SK-N-MC (cell line): ENCODE measurements at regions not wholly inside any gene's neighbourhood (a gene's known extent, or its start where the extent isn't known, plus 50 kb on each side); places are given as distances from the start of the nearest gene placed in this dataset.

ENCODE experiments used
- DNase-seq: peaks from one replicate; pipeline ENCODE4 v3.0.0-alpha.2; 2011; ENCODE audit warnings: low read depth, low spot score
- H3K27ac ChIP-seq: fragments of 200-600 bp; sonication (generic); 2 replicates; pipeline ENCODE4 v1.5.1; 2016; ENCODE audit warnings: mixed run types
- H3K36me3 ChIP-seq: fragments of 200-600 bp; sonication (generic); 2 replicates; pipeline ENCODE4 v1.6.1; 2017; ENCODE audit warnings: antibody characterized with exemption, low read length, mixed read lengths; ENCODE audit not compliant: insufficient read depth
- H3K4me3 ChIP-seq: fragments of 200-600 bp; sonication (generic); 2 replicates; pipeline ENCODE4 v1.5.1; 2016
- H3K9ac ChIP-seq: fragments of 200-600 bp; sonication (generic); 2 replicates; pipeline ENCODE4 v1.8.0; 2017; ENCODE audit warnings: mixed run types, mixed read lengths; ENCODE audit not compliant: insufficient read length
- H3K9me3 ChIP-seq: fragments of 200-600 bp; sonication (generic); 2 replicates; pipeline ENCODE4 v1.6.1; 2017; ENCODE audit warnings: low read depth, mild to moderate bottlenecking, antibody characterized with exemption, low read length, moderate library complexity, mixed read lengths
- EZH2 ChIP-seq: fragments of 200-600 bp; sonication (generic); IDR thresholded peaks from one replicate; pipeline ENCODE4 v1.6.1; 2017; ENCODE audit warnings: antibody characterized with exemption
- FOXP2 ChIP-seq: optimal IDR thresholded peaks from 2 replicates; pipeline ENCODE3; 2011; ENCODE audit warnings: mild to moderate bottlenecking, moderate library complexity; ENCODE audit not compliant: insufficient read depth; ENCODE audit errors: extremely low read length, control extremely low read depth
- POLR2AphosphoS5 ChIP-seq: IDR thresholded peaks from 2 replicates; pipeline ENCODE4 v1.6.1; 2012; ENCODE audit warnings: mild to moderate bottlenecking, low read depth, low read length, borderline replicate concordance

GRCh38 chr7:33697616-33698015 is 207.7 kb upstream of the BMPER start:
- no peak overlapping the region for H3K9ac ChIP-seq
- no peak overlapping the region for H3K27ac ChIP-seq
- DNase-seq, result no peak
- peaks cover 9% of the 10 kb centered on the region; the same call in 1 of the 2 replicates for H3K9me3 ChIP-seq
- no peaks in the 10 kb centered on the region for H3K36me3 ChIP-seq
- no peak overlapping the region for H3K4me3 ChIP-seq
- TF ChIP-seq POLR2AphosphoS5, result no peak
- no peak for TF ChIP-seq FOXP2

- DNase-seq, result no peak
- Histone ChIP-seq H3K9ac (no peak overlapping the region), H3K27ac (no peak overlapping the region), H3K9me3 (peaks cover 9% of the 10 kb centered on the region; the same call in 1 of the 2 replicates), H3K36me3 (no peaks in the 10 kb centered on the region), H3K4me3 (no peak overlapping the region)
- TF ChIP-seq FOXP2, result no peak
- TF ChIP-seq EZH2, result no peak
- TF ChIP-seq POLR2AphosphoS5, result no peak
These were observed 207.3 kb upstream of the BMPER start for GRCh38 chr7:33698041-33698440.

- DNase-seq, result no peak
- no peak for TF ChIP-seq FOXP2
- no peak for TF ChIP-seq EZH2
- Histone ChIP-seq H3K4me3 (no peak overlapping the region), H3K9me3 (peaks cover 9% of the 10 kb centered on the region; the same call in 1 of the 2 replicates), H3K9ac (no peak overlapping the region), H3K36me3 (no peaks in the 10 kb centered on the region), H3K27ac (no peak overlapping the region)
These were observed 206.6 kb upstream of the BMPER start for GRCh38 chr7:33698692-33699128.

GRCh38 chr7:33700001-33700899 is 205.1 kb upstream of the BMPER start:
- Histone ChIP-seq H3K9me3 (peaks cover 9% of the 10 kb centered on the region; the same call in 1 of the 2 replicates), H3K4me3 (no peak overlapping the region), H3K27ac (no peak overlapping the region), H3K9ac (no peak overlapping the region), H3K36me3 (no peaks in the 10 kb centered on the region)
- no peak for DNase-seq
- no peak for TF ChIP-seq EZH2
- TF ChIP-seq FOXP2, result no peak
- TF ChIP-seq POLR2AphosphoS5, result no peak

- no peak for DNase-seq
- no peaks in the 10 kb centered on the region for H3K36me3 ChIP-seq
- H3K9me3 ChIP-seq, result peaks cover 9% of the 10 kb centered on the region; the same call in 1 of the 2 replicates
- H3K9ac ChIP-seq, result no peak overlapping the region
- no peak overlapping the region for H3K27ac ChIP-seq
- TF ChIP-seq FOXP2 (no peak), POLR2AphosphoS5 (no peak), EZH2 (no peak)
- H3K4me3 ChIP-seq, result no peak overlapping the region
These were observed 204.1 kb upstream of the BMPER start for GRCh38 chr7:33701189-33701740.

- Histone ChIP-seq H3K27ac (no peak overlapping the region), H3K4me3 (no peak overlapping the region), H3K36me3 (no peaks in the 10 kb centered on the region), H3K9me3 (peaks cover 9% of the 10 kb centered on the region; the same call in 1 of the 2 replicates), H3K9ac (no peak overlapping the region)
- DNase-seq, result no peak
- no peak for TF ChIP-seq POLR2AphosphoS5
- no peak for TF ChIP-seq EZH2
These were observed 203.4 kb upstream of the BMPER start for GRCh38 chr7:33701927-33702326.

- Histone ChIP-seq H3K27ac (no peak overlapping the region), H3K36me3 (no peaks in the 10 kb centered on the region), H3K9ac (no peak overlapping the region), H3K9me3 (peaks cover 9% of the 10 kb centered on the region; the same call in 1 of the 2 replicates), H3K4me3 (no peak overlapping the region)
- DNase-seq, result no peak
- no peak for TF ChIP-seq EZH2
- no peak for TF ChIP-seq FOXP2
- TF ChIP-seq POLR2AphosphoS5, result no peak
These were observed 202.8 kb upstream of the BMPER start for GRCh38 chr7:33702514-33703054.

- Histone ChIP-seq H3K9ac (no peak overlapping the region), H3K4me3 (no peak overlapping the region), H3K36me3 (no peaks in the 10 kb centered on the region), H3K9me3 (peaks cover 9% of the 10 kb centered on the region; the same call in 1 of the 2 replicates), H3K27ac (no peak overlapping the region)
- no peak for TF ChIP-seq FOXP2
- TF ChIP-seq POLR2AphosphoS5, result no peak
- TF ChIP-seq EZH2, result no peak
- no peak for DNase-seq
These were observed 200.0 kb upstream of the BMPER start for GRCh38 chr7:33705333-33705833.
